ENCODE measurements at regions not wholly inside any gene's neighbourhood (a gene's known extent, or its start where the extent isn't known, plus 50 kb on each side); places are given as distances from the start of the nearest gene placed in this dataset.

- TF ChIP-seq, protein P1, sequence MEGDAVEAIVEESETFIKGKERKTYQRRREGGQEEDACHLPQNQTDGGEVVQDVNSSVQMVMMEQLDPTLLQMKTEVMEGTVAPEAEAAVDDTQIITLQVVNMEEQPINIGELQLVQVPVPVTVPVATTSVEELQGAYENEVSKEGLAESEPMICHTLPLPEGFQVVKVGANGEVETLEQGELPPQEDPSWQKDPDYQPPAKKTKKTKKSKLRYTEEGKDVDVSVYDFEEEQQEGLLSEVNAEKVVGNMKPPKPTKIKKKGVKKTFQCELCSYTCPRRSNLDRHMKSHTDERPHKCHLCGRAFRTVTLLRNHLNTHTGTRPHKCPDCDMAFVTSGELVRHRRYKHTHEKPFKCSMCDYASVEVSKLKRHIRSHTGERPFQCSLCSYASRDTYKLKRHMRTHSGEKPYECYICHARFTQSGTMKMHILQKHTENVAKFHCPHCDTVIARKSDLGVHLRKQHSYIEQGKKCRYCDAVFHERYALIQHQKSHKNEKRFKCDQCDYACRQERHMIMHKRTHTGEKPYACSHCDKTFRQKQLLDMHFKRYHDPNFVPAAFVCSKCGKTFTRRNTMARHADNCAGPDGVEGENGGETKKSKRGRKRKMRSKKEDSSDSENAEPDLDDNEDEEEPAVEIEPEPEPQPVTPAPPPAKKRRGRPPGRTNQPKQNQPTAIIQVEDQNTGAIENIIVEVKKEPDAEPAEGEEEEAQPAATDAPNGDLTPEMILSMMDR (IDR thresholded peaks at IDR 0.05): no peak
- no peak for TF ChIP-seq POLR2A (IDR thresholded peaks at IDR 0.05)
These were observed 203.0 kb downstream of the SEC61B start for GRCh38 chr9:99425124-99425523.
